Activated naive CD4-positive, alpha-beta T cell treated with anti-CD3 and anti-CD28 coated beads, Interleukin-2, amount 50 U/mL, for 72 hours (primary cell): ENCODE measurements at regions not wholly inside any gene's neighbourhood (a gene's known extent, or its start where the extent isn't known, plus 50 kb on each side); places are given as distances from the start of the nearest gene placed in this dataset.
"Not testable (repeated sequence)": the region's sequence is repeated elsewhere in the genome, so short reads cannot be mapped to it uniquely, and the experiment has no call there.

Experiments
- ATAC-seq, 2 donors: fragments of 150-1000 bp; cut with Tn5 transposase; 2 replicates each; pipeline ENCODE4 v1.10.0; 2021; ENCODE audit warnings: mild to moderate bottlenecking in 2 of 2, moderate library complexity in 2 of 2
- DNase-seq, 2 donors: peaks; one replicate each; pipeline ENCODE4 v3.0.0; 2021 to 2022; ENCODE audit warnings: low spot score in 2 of 2
- H3K27ac Mint-ChIP-seq, 2 donors: one replicate each; pipeline ENCODE4 v1.8.0; 2022; ENCODE audit warnings: mild to moderate bottlenecking in 2 of 2, mixed read lengths in 2 of 2
- H3K36me3 Mint-ChIP-seq, 2 donors: one replicate each; pipeline ENCODE4 v1.8.0; 2022; ENCODE audit warnings: mixed read lengths in 2 of 2
- H3K9me3 Mint-ChIP-seq, 2 donors: one replicate each; pipeline ENCODE4 v1.8.0; 2022; ENCODE audit warnings: mixed read lengths in 2 of 2

DNA sequence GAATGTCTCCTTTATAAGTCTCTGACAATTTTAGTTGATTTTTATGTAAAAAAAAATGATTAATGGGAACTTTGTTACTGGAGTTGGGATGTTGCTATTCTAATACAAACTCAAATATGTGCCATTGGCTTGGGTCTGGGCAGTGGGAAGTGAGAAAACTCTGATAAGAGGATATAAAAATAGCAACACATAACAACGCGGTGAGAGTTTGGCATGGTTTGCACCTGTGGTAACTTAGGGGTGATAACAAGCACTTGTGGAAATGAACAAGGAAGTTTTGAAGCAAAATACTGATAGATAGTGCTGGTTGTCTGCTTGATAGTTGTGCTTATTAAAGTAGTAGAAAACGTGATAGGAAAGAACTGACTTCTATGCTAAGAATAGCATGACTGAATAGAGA lies 743.3 kb upstream of the AGA start:
- DNase-seq, result no peak
- ATAC-seq, result no peak
- Mint-ChIP-seq H3K27ac (no peak overlapping the region), H3K36me3 (no peaks in the 10 kb centered on the region), H3K9me3 (peaks cover 14 to 23% of the 10 kb centered on the region in 2 donors)

- no peak for DNase-seq
- H3K27ac Mint-ChIP-seq, result no peak overlapping the region
- H3K36me3 Mint-ChIP-seq, result peaks cover 0 to 5% of the 10 kb centered on the region in 2 donors
- peaks cover 23 to 31% of the 10 kb centered on the region in 2 donors for H3K9me3 Mint-ChIP-seq
- no peak for ATAC-seq
Observed at GRCh38 chr4:178192611-178193010, 750.4 kb upstream of the AGA start.

DNA sequence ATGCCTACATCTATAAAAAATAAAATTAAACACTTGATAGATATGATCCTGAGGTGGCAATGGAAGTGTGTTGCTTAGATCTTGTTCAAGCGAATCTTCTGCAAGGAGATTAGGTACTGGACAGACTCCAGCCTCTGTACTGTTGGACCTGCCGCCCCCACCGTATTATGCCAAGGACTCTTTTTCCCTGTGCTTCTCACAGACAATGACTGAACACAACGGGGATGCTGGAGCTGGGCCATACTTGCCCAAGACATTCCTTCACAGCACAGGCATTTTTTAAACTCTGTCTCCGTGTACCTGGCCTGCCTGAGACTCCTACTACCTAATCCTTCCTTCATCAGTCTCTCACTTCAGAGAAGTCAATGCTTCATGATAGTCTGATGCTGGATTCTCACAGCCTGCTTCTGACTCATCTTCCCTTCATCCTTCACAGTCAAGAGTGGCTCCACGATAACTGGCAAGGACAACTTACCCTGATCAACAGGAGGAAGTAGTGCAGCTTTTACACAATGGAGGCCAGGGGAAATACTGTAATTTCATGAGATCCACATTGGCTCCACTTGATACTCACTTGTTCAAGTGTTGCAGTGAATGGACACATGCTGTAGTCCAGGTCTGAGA lies 754.6 kb upstream of the AGA start:
- H3K9me3 Mint-ChIP-seq, result peaks cover 6 to 24% of the 10 kb centered on the region in 2 donors
- H3K27ac Mint-ChIP-seq, result no peak overlapping the region
- DNase-seq (no peak), ATAC-seq (no peak)
- no peaks in the 10 kb centered on the region for H3K36me3 Mint-ChIP-seq

- H3K36me3 Mint-ChIP-seq, result no peaks in the 10 kb centered on the region
- peaks cover 0 to 14% of the 10 kb centered on the region in 2 donors for H3K9me3 Mint-ChIP-seq
- DNase-seq (no peak), ATAC-seq (no peak)
- H3K27ac Mint-ChIP-seq, result no peak overlapping the region
Observed at GRCh38 chr4:178198691-178199090, 756.5 kb upstream of the AGA start.

DNA sequence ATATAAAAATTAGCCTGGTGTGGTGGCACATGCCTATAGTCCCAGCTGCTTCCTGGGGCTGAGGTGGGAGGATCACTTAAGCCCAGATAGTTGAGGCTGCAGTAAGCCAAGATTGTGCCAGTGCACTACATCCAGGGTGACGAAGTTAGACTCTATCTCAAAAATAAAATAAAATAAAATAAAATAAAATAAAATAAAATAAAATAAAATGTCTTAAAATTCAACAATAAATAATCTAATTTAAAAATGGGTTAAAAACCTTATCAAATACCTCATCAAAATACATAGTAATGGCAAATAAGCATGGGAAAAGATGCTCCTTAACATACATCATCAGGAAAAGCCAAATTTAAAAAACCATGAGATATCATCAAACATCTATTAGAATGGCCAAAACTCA lies 760.2 kb upstream of the AGA start:
- Mint-ChIP-seq H3K27ac (no peak overlapping the region), H3K36me3 (peaks cover 2% of the 10 kb centered on the region in 2 donors), H3K9me3 (peaks cover 2 to 13% of the 10 kb centered on the region in 2 donors)
- DNase-seq, result no peak
- ATAC-seq, result no peak

GRCh38 chr4:178205826-178206225 lies 763.6 kb upstream of the AGA start:
- ATAC-seq (no peak), DNase-seq (no peak)
- H3K36me3 Mint-ChIP-seq, result peaks cover 7% of the 10 kb centered on the region in 2 donors
- H3K27ac Mint-ChIP-seq, result no peak overlapping the region
- H3K9me3 Mint-ChIP-seq, result peaks cover 11 to 19% of the 10 kb centered on the region in 2 donors

GRCh38 chr4:178215309-178215708 lies 773.1 kb upstream of the AGA start:
- DNase-seq, result no peak

GRCh38 chr4:178215763-178216162 lies 773.5 kb upstream of the AGA start:
- H3K9me3 Mint-ChIP-seq, result peaks cover 10% of the 10 kb centered on the region in 2 donors
- no peaks in the 10 kb centered on the region for H3K36me3 Mint-ChIP-seq
- DNase-seq (no peak), ATAC-seq (no peak)
- H3K27ac Mint-ChIP-seq, result no peak overlapping the region

More at GRCh38 chr4:178215309-178215708, 773.1 kb upstream of the AGA start:
- Mint-ChIP-seq H3K36me3 (no peaks in the 10 kb centered on the region), H3K27ac (no peak overlapping the region), H3K9me3 (peaks cover 10% of the 10 kb centered on the region in 2 donors)
- no peak for ATAC-seq

GRCh38 chr4:178226421-178226820 lies 784.2 kb upstream of the AGA start:
- not testable (repeated sequence) for ATAC-seq, H3K27ac Mint-ChIP-seq, DNase-seq
- Mint-ChIP-seq H3K9me3 (peaks cover 26 to 33% of the 10 kb centered on the region in 2 donors), H3K36me3 (peaks cover 13 to 18% of the 10 kb centered on the region in 2 donors)

- DNase-seq, result no peak
- Mint-ChIP-seq H3K9me3 (peaks cover 25 to 39% of the 10 kb centered on the region in 2 donors), H3K27ac (no peak overlapping the region), H3K36me3 (peaks cover 5 to 18% of the 10 kb centered on the region in 2 donors)
- ATAC-seq, result no peak
Observed at GRCh38 chr4:178233906-178234305, 791.7 kb upstream of the AGA start.

GRCh38 chr4:178240891-178241290 lies 798.7 kb upstream of the AGA start:
- Mint-ChIP-seq H3K27ac (no peak overlapping the region), H3K9me3 (peaks cover 8 to 15% of the 10 kb centered on the region in 2 donors), H3K36me3 (peaks cover 0 to under 1% of the 10 kb centered on the region in 2 donors)
- no peak for ATAC-seq
- DNase-seq, result no peak

GRCh38 chr4:178241601-178242118 lies 799.4 kb upstream of the AGA start:
- DNase-seq, result no peak
- H3K27ac Mint-ChIP-seq, result no peak overlapping the region

DNA sequence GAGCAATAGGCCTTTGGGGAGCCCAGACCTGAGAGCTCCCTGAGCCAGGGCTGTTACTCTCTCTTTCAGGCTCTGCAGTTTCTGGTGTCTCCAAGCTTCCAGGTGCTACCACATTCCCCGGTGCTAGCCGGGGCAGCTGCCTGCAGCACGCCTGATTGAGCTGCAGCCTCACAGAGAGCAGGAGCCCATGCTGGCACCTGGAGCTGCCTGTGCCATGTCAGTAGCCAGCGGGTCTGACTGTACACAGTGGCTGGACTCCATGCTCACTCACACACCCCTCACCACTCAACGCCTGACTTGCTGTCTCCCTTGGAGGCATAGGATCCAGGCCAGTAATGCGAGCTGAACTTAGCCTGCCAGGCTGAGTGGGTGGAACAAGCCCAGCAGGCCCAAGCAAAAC lies 800.4 kb upstream of the AGA start:
- no peak overlapping the region for H3K27ac Mint-ChIP-seq
- no peaks in the 10 kb centered on the region for H3K36me3 Mint-ChIP-seq
- ATAC-seq (no peak), DNase-seq (no peak)
- peaks cover 7 to 18% of the 10 kb centered on the region in 2 donors for H3K9me3 Mint-ChIP-seq

More at GRCh38 chr4:178241601-178242118, 799.4 kb upstream of the AGA start:
- H3K36me3 Mint-ChIP-seq, result no peaks in the 10 kb centered on the region
- peaks cover 7 to 18% of the 10 kb centered on the region in 2 donors for H3K9me3 Mint-ChIP-seq
- ATAC-seq, result no peak

DNA sequence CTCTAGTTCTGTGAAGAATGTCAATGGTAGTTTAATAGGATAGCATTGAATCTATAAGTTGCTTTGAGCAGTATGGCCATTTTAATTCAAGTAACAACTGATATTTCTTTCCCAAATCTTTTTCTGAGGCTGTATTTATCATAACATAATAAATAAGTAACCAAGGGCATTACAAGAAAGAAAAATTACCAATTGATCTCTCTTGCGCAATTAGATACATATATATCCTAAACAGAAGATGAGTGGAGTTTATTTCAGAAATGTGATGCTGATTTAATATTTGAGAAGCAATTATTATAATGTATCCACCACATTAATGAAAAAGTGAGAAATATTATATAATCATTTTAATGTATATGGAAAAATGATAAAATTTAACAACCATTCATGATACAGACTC lies 802.5 kb upstream of the AGA start:
- H3K36me3 Mint-ChIP-seq, result no peaks in the 10 kb centered on the region
- ATAC-seq, result no peak
- DNase-seq, result no peak
- no peak overlapping the region for H3K27ac Mint-ChIP-seq
- peaks cover 7 to 17% of the 10 kb centered on the region in 2 donors for H3K9me3 Mint-ChIP-seq

DNA sequence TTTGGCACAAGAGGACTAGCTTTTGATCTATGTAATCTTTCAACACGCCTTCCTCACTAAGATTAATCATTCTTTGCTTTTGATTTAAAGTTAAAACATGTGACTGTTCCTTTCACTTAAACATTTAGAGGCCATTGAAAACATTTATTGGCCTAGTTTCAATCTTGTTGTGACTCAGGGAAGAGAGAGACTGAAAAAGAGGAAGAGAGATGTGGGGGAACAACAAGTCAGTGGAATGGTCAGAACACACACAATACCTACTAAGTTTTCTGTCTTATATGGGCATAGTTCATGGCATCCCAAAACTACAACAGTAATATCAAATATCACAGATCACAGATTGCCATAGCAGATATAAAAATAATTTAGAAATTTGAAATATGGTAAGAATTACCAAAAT lies 812.9 kb upstream of the AGA start:
- Mint-ChIP-seq H3K27ac (no peak overlapping the region), H3K9me3 (peaks cover 8 to 9% of the 10 kb centered on the region in 2 donors), H3K36me3 (no peaks in the 10 kb centered on the region)
- ATAC-seq (no peak), DNase-seq (no peak)

DNA sequence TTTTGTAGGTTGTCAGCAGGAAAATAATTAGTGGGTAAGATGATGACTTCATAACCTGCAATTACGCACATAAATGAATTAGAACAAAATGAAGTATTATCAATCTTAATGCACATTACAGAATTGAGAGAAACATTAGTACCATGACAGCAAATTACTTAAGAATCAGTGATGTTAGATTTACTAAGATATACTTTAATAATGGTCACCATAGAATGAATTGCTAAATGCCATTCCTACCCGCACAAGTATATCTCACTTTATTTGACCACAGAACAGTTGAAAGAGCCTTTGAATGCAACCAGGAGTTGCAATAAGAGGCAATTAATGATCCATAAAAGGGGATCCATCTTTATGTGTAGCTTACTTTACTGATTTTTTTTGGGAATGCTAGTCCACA lies 816.4 kb upstream of the AGA start:
- Mint-ChIP-seq H3K9me3 (peaks cover 7 to 13% of the 10 kb centered on the region in 2 donors), H3K36me3 (no peaks in the 10 kb centered on the region), H3K27ac (no peak overlapping the region)
- DNase-seq (no peak), ATAC-seq (no peak)

DNA sequence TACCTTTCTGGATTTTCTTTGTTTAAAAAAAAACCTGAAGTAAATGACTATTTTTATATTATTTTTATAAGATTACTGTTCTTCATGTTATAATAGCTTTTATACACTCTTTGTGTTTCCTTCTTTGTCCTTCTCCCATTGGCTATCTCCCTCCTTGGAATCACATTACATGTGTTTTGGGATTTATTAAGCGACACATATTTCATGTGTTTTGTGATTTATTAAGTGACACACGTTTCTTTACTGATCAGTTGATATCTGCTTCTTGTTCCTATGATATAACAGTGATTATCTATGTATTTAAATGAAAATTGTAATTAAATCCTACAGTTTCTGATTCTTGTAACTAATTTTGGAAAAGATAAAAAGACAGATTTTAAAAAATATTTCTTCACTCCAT lies 817.3 kb upstream of the AGA start:
- no peak for DNase-seq
- no peaks in the 10 kb centered on the region for H3K36me3 Mint-ChIP-seq
- H3K9me3 Mint-ChIP-seq, result peaks cover 3 to 14% of the 10 kb centered on the region in 2 donors
- ATAC-seq, result no peak
- H3K27ac Mint-ChIP-seq, result no peak overlapping the region

GRCh38 chr4:178264001-178264400 lies 821.8 kb upstream of the AGA start:
- DNase-seq (no peak), ATAC-seq (no peak)
- no peak overlapping the region for H3K27ac Mint-ChIP-seq
- no peaks in the 10 kb centered on the region for H3K36me3 Mint-ChIP-seq
- peaks cover 6 to 21% of the 10 kb centered on the region in 2 donors for H3K9me3 Mint-ChIP-seq
